HG03159 (cell line): ENCODE measurements at regions not wholly inside any gene's neighbourhood (a gene's known extent, or its start where the extent isn't known, plus 50 kb on each side); places are given as distances from the start of the nearest gene placed in this dataset.
"Not testable (repeated sequence)": the region's sequence is repeated elsewhere in the genome, so short reads cannot be mapped to it uniquely, and the experiment has no call there.

Experiments
- ATAC-seq: cut with Tn5 transposase; IDR thresholded peaks from one replicate; pipeline ENCODE4 v1.9.1; 2021; ENCODE audit warnings: mild to moderate bottlenecking, moderate library complexity; ENCODE audit not compliant: unreplicated experiment

DNA sequence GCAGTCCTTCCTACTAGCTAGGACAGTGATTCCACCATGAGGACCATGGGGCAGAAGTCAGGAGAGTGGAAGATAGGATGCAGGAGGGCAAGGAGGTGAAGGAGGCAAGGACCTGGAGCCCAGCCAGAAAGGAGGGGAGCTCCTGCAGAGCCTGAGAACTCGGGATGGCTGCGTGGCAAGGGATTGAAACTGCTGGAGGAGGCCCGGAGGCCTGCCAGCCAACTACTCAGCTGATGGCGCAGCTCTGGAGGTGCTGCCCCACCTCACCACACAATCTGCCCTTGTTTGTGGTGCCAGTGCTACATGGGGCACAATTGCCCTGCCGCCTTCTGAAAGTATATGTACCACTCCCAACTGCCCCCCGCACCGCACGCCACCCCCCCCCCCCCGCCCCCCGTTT, 307.3 kb upstream of the CHRNA7 start:
- not testable (repeated sequence) for ATAC-seq

DNA sequence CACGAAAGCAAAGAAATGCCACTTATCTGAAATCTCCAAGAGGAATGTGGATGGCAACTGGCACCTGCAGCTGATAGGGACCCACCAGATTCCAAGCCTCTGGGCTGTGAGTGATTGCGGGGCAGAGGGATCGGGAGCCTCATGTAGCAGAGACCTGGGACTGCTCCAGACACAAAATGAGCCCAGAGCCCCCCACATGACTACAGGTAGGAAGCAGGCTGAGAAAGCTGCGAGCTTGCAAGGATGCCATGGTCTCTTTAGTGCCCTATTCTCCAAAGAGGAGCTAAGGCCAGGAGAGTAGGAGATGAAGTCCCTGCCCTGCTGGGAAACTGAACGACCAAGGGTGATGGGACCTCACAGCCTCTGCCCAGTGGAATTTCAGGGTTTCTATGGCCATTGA, 305.4 kb upstream of the CHRNA7 start:
- ATAC-seq: not testable (repeated sequence)

DNA sequence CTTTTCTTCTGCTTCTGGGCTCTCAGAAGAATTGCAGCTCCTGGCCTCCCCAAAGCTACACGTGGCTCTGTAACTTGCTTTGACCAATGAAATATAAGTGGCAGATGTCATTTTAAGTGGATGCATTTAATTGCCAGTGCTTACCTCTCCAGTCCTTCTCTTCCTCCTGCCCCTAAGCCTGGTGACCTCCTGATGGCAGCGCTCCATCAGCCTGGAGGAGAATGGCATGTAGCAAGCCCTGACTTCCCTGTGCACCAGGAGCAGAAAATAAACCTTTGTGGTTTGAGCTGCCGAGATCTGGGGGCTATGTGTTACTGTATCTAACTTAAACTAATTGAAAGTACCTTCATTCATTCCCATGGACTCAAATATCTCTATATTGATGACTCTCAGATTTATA, 304.7 kb upstream of the CHRNA7 start:
- ATAC-seq: not testable (repeated sequence)

DNA sequence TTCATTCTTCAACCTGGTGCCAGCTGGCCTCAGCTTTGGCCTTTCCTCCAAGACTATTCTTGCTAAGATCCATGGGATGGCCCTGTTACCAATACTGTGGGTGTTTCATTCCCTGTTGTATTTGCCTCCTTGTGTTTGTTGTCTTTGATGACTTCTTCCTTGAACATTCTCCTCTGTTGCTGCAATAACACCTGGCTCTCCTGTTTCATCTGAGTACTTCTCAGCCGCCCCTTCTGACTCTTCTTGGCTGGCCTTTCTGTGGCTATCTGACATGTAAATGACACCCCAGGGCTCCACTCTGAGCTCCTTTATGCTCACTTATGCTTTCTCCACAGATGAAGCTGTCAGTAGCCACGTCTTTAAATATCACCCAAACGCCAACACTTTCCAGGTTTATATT, 302.7 kb upstream of the CHRNA7 start:
- ATAC-seq: no peak

DNA sequence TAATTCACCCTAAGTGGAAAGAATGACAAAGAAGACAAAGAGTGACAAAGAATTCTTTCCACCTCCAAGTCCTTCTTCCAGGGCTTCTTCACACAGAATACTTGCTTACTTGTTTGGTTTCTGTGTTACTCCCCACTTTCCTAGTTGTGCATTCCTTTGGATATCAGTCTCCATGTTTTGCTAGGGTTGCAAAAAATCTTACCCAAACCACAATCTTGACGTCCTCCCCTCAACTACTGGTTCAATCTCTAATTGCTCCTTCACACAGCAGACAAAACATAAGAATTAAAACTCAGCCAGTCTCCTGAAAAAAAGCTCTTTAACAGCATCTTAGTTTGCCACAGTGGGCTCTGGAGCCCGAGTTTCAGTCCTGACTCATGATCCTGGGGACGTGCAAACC, 297.6 kb upstream of the CHRNA7 start:
- no peak for ATAC-seq

DNA sequence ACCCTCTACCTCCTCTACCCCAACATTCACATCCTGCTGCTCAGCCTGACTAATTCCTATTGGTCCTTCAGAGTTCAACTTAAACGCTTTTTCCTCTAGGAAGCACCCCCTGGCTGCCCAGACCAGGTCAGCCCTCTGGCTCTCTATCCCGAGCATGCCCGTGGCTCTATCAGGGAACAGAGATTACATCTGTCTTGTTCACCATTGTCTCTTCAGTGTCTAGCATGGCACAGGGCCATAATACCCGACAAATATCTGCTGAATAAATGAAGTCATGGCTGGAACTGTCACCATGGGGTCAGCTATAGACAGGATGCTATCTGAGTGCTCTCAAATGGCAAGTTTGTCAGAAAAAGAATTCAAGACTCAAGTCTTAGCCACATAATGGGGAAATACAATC, 296.9 kb upstream of the CHRNA7 start:
- ATAC-seq: no peak

DNA sequence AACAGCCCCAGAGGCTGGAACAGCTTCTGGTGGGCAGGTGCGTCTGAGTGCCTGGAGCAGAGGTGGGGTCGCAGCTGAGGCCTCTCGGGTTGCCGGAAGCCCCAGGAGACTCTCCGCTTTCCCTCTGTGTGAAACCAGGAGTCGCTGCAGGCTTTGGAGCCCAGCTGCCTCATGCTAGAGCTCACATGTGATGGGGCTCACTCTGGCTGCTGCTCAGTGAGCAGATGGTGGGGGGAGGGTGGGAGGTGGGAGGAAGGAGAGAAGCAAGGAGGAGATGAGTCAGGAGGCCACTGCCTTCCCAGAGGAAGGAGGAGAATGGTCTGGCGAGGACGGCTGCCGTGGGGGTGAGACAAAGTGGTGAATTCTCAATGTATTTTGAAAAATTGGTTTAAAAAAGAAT, 290.1 kb upstream of the CHRNA7 start:
- no peak for ATAC-seq

DNA sequence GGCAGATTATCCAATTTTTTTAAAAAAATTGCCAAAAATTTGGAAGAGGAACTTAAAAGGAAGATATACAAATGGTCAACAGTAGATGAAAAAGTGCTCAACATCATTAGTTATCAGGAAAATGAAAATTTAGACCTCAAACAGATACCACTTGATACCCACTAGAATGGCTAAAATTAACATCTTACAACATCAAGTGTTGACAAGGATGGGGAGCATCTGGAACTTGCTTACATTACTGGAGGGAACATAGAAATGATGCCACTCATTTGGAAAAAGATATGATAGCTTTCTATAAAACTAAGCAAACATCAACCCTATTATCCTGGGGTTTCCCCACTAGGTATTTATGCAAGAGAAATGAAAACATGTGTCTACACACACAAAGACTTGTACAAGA, 284.5 kb upstream of the CHRNA7 start:
- no peak for ATAC-seq

DNA sequence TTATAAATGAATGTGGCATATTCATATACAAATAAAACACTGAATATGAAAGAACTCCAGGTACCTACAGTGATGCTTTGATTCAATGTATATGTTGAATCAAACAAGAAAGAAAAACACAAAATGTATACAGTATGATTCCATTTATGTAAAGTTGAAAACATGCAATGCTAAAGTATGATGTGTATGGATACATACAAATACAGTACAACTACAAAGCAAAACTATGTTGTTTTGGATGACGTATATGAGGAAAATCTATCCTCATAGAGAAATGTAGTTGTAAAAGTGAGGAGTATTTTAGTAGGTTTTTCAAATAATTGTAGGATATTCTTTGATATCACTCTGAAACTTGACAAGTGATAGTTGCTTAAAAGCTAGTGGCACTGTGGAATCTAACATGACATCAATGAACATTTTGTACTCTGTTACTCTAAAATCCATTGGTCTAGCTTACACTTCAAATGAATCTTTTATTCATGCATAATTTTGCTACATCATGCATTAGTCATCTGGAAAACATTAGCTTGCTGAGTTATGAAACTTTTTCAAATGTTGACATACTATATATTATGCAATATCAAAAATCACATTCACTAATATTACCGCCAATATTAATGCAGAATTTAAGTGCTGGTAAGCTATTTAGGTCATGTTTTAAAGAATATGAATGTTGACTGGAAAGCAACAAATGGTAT, 278.1 kb upstream of the CHRNA7 start:
- ATAC-seq: no peak

DNA sequence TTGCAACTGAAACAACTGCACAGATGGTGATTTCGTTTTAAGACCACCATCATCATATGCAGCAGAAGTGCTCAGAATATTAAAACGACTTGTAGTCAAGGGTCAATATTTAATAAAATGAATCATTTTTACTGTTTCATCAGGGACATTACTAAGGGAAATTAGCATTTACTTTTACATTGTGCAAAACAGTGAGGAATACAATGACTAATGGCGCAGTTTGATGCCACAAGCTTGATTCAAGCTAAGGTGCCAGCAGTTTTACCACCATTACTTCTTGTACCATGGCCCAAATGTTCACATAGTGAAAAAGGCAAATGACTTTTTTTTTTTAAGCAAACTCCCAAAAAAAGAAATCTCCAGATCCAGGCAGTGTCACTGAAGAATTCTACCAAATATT, 277.4 kb upstream of the CHRNA7 start:
- no peak for ATAC-seq

DNA sequence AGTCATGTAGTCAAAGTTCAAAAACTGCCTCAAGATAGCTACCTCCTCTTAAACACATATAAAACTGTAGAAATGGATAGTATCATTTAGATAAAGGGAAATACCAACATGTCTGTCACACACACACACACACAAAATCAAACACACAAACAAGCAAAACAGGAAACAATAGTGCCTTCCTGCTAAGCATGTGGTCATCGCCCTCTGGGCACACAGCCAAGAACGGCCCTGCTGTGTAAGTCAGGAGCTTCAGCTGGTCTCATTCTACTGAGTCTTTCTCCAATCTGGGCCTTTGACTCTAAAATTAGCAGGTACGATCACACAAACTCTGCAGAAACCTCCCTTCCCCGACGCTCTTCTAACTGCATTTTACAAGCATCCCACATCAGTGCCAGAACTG, 272.2 kb upstream of the CHRNA7 start:
- no peak for ATAC-seq

DNA sequence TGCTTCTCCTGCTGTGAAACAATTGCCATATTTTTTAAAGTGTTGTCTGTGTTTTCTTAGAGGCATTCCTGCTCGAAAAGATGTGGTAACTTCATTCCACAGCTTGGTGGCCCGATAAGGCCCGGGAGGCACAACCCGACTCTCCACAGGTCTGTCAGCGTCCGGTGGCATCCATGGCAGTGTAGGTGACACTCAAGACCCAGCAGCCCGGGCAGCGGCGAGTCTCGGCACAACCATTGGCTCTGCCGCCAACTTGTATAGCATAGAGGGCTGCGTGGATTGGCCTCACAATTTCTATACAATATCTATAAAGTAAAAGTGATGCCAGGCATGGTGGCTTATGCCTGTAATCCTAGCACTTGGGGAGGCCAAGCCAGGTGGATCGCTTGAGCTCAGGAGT, 262.3 kb upstream of the CHRNA7 start:
- no peak for ATAC-seq

DNA sequence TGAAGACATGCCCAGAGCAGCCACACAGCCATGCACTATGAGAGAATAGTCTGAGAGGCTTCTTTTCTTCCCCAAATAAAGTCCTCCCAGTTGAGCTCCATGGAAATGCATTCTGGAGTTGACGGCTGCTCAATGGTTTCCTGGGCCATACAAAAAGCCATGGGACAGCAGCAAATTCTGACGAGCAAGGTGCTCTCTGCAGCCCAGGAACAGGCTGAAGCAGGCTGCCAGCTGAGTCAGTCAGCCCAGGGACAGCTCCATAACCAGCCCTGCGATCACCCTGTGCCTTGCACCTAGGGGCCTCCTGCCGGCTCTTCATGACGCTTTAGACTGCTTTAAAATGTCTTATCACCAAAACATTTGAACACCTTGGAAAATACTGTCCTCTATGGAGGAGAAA, 256.3 kb upstream of the CHRNA7 start:
- no peak for ATAC-seq

DNA sequence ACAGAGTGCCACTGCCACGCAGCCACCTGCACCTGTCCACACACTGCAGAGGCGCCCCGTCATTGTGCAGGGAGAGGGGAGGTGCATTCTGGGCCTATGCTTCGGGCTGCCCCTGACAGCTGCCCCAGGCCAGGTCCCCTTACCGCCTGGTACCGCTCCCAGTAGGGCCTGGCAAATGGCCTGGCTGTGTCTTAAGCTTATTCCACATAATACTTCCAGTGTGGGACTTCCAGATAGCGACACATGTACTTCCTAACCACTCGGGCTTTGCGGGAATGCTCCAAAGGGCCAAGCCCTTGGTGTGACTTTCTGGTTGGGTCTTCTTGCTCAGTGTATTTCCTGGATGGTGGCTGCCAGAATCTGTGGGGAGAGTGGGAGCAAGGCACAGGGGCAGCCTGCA, 254.3 kb upstream of the CHRNA7 start:
- no peak for ATAC-seq

DNA sequence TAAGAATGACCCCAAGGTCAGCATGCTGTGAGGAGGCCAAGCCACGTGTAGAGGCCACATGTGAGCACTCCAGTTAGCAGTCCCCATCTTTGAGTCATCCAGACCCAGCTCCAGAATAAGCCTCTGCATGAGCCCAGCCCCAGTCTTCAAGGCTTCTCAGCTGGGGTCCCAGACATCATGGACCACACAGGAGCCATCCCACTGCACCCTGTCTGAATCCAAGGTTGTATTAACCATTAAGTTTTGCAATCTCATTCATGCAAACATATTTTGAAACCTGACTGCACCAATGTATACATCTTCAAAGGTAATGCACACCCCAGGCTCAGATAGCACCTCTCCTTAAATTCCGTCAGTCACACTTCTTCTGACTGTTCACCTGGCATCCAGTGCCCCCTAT, 249.1 kb upstream of the CHRNA7 start:
- ATAC-seq: no peak

DNA sequence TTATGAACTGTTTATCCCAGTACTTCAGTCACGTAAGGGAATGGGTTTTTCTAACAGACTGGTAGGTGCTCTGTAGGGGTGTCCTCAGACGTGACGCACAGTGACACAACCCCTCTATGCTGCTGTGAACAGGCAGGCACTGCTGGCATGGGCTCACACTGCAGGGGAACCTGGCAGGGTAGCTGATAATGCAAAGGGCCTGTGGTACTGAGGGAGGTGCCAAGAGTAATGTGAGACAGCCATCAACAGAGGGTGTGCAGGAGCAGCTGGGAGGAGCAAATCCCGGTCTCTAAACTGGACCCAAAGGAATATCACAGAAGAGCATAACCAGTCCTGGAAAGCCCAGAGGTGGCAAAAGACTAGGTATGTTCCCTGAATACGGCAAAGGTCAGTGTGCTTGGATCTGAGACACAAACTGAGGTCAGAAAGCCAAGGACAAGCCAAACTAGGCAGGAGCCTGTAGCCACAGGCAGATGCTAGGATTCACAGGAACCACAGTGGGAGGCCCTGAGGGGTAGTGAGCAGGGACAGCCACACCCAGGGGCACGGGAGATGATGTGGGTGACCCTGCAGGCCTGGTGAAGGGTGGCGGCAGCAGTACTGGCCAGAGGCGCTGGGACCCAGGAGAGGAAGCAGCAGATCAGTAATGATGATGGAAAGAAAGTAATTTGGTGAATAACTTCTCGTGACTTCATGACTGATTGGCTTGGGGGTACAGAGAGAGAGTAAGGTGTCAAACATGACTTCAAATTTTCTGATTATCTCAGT, 248.1 kb upstream of the CHRNA7 start:
- no peak for ATAC-seq

DNA sequence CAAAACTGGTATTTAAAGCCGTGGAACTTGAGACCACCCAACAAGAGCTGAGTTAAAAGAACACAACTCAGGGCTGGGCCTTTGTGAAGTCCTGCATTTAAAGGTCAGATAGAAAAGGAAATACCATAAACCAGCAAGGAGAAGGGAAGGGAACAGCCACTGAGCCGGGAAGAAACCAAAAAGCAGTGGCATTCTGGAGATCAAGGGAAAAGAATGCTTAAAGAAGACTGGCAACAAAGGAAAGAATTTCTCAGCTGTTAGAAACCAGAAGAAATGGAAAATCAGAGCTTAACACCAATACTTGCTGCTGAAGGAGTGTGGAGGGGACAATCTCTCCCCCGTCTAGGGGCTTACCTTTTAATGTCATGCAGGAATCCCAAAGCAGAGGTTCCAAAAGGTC, 247.4 kb upstream of the CHRNA7 start:
- ATAC-seq: no peak

DNA sequence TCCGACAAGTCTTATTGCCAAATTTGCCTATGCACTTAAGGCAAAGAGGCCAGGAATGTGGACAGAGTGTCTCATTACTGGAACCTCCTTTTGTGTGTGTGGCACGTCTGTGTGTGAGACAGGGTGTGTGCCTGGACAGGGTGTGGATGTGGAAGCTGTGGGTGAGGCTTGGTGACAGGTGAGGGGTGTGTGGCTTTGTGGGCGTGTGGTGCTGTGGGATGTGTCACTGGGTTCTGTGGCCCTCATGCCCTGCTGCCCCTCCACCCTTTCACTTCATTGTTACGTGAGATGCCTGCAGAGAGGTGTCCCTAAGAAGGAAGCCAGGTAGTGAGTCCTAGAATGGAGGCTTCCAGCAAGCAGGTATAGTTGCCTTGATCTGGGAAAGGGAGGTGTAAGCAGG, 244.0 kb upstream of the CHRNA7 start:
- ATAC-seq: no peak

DNA sequence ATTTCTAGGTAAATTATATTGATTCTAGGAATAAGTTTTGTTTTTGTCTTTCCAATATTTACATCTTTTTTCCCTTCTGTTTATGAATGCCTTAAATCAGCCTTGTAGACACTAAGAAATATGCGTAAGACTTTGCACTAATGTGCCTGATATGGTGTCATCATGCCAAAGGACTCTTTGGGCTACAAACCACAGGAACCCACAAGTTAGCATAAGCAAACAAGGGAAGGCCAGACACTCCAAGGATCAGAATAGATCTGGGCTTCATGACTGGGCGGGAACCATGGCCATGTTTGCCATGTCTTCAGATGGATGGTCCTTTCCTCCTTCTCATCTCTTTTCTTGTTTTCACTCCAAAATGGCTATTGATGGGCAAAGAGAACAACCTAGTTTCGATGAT, 242.2 kb upstream of the CHRNA7 start:
- ATAC-seq: no peak

DNA sequence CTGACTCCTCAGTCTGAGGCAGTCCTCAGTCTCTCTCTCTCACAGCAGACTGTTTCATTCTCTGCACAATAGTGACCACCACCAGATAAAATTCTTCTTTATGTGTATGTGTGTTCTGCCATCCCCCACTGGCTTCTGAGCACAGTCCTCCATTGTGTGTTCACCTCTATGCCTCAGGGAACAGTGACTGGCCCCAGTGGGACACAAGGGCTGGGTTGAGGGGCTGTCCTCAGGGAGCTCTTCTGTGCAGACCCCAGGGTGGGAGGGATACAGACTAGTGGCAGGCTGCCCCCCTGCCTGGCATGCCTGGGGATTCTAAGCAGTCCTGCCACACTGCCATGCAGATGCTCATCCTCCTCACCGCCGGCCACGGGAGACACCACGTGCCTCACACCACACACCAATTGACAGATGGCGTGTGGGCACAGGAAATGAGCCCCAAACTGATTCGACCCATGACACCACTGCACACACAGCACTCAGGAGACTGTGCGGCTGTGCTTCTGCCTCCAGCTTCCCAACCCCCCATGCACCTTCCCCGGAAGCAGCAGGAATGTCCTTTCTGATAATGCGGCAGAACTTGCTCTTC, 237.6 kb upstream of the CHRNA7 start:
- ATAC-seq: no peak

DNA sequence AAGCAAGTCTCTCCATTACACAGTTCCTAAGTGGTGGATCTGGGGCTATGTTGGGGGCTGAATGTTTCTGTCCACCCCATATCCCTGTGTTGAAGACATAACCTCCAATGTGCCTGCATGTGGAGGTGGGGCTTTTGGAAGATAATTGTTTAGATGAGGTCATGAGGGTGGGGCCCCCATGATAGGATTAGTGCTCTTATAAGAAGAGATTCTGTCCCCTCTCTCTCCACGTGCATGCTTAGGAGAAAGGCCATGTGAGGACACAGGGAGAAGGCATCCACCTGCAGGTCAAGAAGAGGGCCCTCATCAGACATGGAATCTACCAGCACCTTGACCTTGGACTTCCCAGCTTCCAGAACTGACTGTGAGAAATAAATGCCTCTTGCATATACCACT, 231.0 kb upstream of the CHRNA7 start:
- ATAC-seq: no peak

DNA sequence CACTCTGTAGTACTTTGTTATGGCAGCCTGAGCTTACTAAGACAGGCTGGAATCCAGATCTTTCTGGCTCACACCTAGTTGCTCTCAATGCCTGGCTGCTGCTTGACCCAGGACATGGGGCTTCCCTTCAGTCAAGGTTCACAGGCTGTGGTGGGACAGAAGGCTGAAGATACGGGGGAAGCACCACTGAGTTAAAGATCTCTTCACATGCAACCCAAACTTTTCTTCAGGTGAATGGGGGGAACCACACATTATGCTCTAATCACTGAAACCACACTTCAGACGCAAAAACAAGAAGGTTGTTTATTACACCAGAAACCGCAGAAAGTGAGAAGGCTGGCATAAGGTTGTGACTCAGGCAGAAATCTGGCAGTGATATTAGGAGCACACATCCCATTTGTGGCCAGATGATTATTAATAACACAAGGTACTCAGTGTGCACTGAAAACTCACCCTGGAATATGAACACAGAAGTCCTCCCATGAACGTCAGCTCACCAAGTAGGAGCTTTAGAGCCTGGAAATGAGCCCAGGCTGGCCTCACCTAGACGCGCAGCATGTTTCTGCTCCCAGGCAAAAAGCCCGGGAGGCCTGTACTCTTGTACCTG, 230.5 kb upstream of the CHRNA7 start:
- peak; percentile 83 for ATAC-seq
